ENCODE measurements at regions not wholly inside any gene's neighbourhood (a gene's known extent, or its start where the extent isn't known, plus 50 kb on each side); places are given as distances from the start of the nearest gene placed in this dataset.

DNA sequence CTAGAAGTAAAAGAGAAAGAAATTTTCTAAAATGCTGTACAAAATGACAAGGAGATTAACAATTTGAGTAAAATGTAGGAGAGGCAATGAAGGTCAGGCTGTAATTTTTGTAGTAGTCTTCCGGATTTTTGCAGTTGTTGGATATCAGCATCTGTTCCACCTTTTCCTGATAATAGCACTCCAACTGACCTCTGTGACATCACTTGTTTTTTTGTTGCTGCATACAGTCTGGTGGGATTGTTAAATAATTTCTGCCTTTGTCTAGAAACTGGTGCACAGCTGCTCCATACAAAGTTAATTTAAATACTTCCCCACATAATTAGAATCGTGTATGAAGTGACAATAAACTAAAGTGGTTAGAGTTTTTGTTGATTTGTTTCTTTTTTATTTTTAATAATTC, 731.4 kb downstream of the PLOD2 start:
- POLR2A ChIA-PET: no interaction called here
- H3K4me1 Mint-ChIP-seq (ENCODE audit: low read depth): no peaks in the 10 kb centered on the region
- CTCF ChIA-PET: no interaction called here
- intact Hi-C loops (cut with DNase I, micrococcal nuclease): no loop called here
- H3K4me3 Mint-ChIP-seq: no peak overlapping the region
- no peak for ATAC-seq (ENCODE audit: poor library complexity)
- Histone ChIP-seq H3K4me1 (ENCODE audit: insufficient read depth, low read length) (no peaks in the 10 kb centered on the region), H3K9me3 (ENCODE audit: control insufficient read depth in 1 of 2, insufficient read depth in 1 of 2, low read length in 2 of 2) (peaks cover 0 to 10% of the 10 kb centered on the region in 2 experiments), H3K27ac (ENCODE audit: low read depth in 1 of 2, low read length in 2 of 2) (no peak overlapping the region), H3K36me3 (ENCODE audit: insufficient read depth, low read length) (no peaks in the 10 kb centered on the region), H3K27me3 (ENCODE audit: control insufficient read depth in 1 of 2, insufficient read depth in 2 of 2, low read length in 2 of 2) (no peaks in the 10 kb centered on the region), H3K4me3 (ENCODE audit: low read length) (no peak overlapping the region)
- no peaks in the 10 kb centered on the region for H3K36me3 Mint-ChIP-seq (ENCODE audit: low read depth)
- DNase-seq: no peak
- no peaks in the 10 kb centered on the region for H3K27me3 Mint-ChIP-seq
- TF ChIP-seq, protein P1, sequence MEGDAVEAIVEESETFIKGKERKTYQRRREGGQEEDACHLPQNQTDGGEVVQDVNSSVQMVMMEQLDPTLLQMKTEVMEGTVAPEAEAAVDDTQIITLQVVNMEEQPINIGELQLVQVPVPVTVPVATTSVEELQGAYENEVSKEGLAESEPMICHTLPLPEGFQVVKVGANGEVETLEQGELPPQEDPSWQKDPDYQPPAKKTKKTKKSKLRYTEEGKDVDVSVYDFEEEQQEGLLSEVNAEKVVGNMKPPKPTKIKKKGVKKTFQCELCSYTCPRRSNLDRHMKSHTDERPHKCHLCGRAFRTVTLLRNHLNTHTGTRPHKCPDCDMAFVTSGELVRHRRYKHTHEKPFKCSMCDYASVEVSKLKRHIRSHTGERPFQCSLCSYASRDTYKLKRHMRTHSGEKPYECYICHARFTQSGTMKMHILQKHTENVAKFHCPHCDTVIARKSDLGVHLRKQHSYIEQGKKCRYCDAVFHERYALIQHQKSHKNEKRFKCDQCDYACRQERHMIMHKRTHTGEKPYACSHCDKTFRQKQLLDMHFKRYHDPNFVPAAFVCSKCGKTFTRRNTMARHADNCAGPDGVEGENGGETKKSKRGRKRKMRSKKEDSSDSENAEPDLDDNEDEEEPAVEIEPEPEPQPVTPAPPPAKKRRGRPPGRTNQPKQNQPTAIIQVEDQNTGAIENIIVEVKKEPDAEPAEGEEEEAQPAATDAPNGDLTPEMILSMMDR (IDR thresholded peaks at IDR 0.05): no peak
- peaks cover 2% of the 10 kb centered on the region for H3K9me3 Mint-ChIP-seq
- no peak overlapping the region for H3K27ac Mint-ChIP-seq

DNA sequence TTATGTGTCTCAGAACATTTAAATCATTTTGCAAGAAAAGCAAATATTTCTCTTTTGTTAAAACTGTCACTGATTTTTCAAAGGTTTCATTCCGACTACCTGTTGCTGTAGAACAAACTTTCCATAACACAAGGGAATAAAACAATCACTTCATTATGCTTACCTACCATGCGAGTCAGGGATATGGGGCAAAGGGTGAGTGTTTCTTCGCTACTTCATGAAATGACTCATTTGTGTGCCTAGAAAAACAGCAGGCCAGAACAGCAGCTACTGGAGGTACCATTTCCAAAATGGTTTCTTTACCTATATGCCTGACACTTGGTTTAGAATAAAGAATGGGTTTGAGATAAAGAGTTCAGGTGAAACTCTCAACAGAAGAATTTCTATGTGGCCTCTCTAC, 712.5 kb downstream of the PLOD2 start:
- Histone ChIP-seq H3K4me1 (ENCODE audit: insufficient read depth, low read length) (no peaks in the 10 kb centered on the region), H3K27ac (ENCODE audit: low read depth in 1 of 2, low read length in 2 of 2) (no peak overlapping the region), H3K9me3 (ENCODE audit: control insufficient read depth in 1 of 2, insufficient read depth in 1 of 2, low read length in 2 of 2) (no peaks in the 10 kb centered on the region), H3K4me3 (ENCODE audit: low read length) (no peak overlapping the region), H3K27me3 (ENCODE audit: control insufficient read depth in 1 of 2, insufficient read depth in 2 of 2, low read length in 2 of 2) (no peaks in the 10 kb centered on the region), H3K36me3 (ENCODE audit: insufficient read depth, low read length) (no peaks in the 10 kb centered on the region)
- Mint-ChIP-seq H3K9me3 (peaks cover 6% of the 10 kb centered on the region), H3K36me3 (ENCODE audit: low read depth) (no peaks in the 10 kb centered on the region), H3K27ac (no peak overlapping the region), H3K4me1 (ENCODE audit: low read depth) (no peaks in the 10 kb centered on the region), H3K27me3 (no peaks in the 10 kb centered on the region), H3K4me3 (no peak overlapping the region)
- CTCF ChIA-PET: no interaction called here
- ATAC-seq (ENCODE audit: poor library complexity) (no peak), DNase-seq (no peak)
- intact Hi-C loops (cut with DNase I, micrococcal nuclease): no loop called here
- TF ChIP-seq, protein P1 (IDR thresholded peaks at IDR 0.05): no peak
- POLR2A ChIA-PET: no interaction called here

DNA sequence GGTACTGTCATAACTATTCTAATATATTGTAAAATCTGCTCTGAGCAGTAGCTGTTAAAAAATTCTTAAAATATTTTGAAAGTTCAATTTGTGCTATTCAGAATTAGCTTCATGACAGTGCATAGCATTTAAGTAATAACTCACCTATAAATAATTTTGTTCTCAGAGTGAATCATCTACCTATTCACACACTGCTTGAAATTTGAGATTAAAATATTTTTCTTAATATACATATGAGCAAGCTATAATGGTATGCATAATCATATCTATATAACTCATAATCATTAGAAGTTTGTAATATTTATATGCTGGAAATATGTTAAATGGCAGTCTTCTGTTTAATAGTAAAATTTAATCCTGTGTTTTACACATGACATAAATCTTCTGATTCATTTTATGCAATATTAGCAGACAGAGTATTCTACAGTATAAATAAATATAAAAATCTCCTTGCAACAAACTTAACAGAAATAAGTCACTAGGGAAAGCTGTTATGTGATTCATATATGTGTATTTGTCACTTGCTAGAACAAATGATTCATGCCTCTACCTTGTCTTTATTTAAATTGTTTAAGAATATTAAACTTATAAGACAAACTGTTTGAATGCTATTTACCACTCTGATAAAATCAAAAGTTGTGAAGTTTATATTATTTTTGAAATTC, 710.8 kb downstream of the PLOD2 start:
- no peak overlapping the region for H3K4me3 Mint-ChIP-seq
- no peaks in the 10 kb centered on the region for H3K27me3 ChIP-seq (ENCODE audit: control insufficient read depth in 1 of 2, insufficient read depth in 2 of 2, low read length in 2 of 2)
- no peaks in the 10 kb centered on the region for H3K4me1 Mint-ChIP-seq (ENCODE audit: low read depth)
- intact Hi-C loops (cut with DNase I, micrococcal nuclease): no loop called here
- H3K4me3 ChIP-seq (ENCODE audit: low read length): no peak overlapping the region
- no peak for ATAC-seq (ENCODE audit: poor library complexity)
- no peak overlapping the region for H3K27ac ChIP-seq (ENCODE audit: low read depth in 1 of 2, low read length in 2 of 2)
- POLR2A ChIA-PET: no interaction called here
- no peaks in the 10 kb centered on the region for H3K9me3 ChIP-seq (ENCODE audit: control insufficient read depth in 1 of 2, insufficient read depth in 1 of 2, low read length in 2 of 2)
- TF ChIP-seq, protein P1 (IDR thresholded peaks at IDR 0.05): no peak
- no peak for DNase-seq
- no peaks in the 10 kb centered on the region for H3K27me3 Mint-ChIP-seq
- no peaks in the 10 kb centered on the region for H3K36me3 Mint-ChIP-seq (ENCODE audit: low read depth)
- CTCF ChIA-PET: no interaction called here
- H3K9me3 Mint-ChIP-seq: peaks cover 6% of the 10 kb centered on the region
- no peaks in the 10 kb centered on the region for H3K4me1 ChIP-seq (ENCODE audit: insufficient read depth, low read length)
- no peak overlapping the region for H3K27ac Mint-ChIP-seq
- H3K36me3 ChIP-seq (ENCODE audit: insufficient read depth, low read length): no peaks in the 10 kb centered on the region
